Naive thymus-derived CD4-positive, alpha-beta T cell (primary cell): ENCODE measurements at regions not wholly inside any gene's neighbourhood (a gene's known extent, or its start where the extent isn't known, plus 50 kb on each side); places are given as distances from the start of the nearest gene placed in this dataset.
A peak's percentile ranks its signal among the peaks of the same experiment; 100 is the strongest.

Experiments used
- ATAC-seq: fragments of 150-1000 bp; cut with Tn5 transposase; 2 replicates; pipeline ENCODE4 v1.10.0; 2021; ENCODE audit warnings: mild to moderate bottlenecking, moderate library complexity
- CTCF ChIA-PET: fragments of 350-600 bp; sonication (Branson Sonifier 250); formaldehyde crosslinking; loops from one replicate; lab custom pipeline; 2021; ENCODE audit warnings: antibody characterized with exemption; lab: Charles Lee
- POLR2A ChIA-PET: fragments of 350-600 bp; sonication (Branson Sonifier 250); formaldehyde crosslinking; loops from one replicate; lab custom pipeline; 2021; ENCODE audit warnings: antibody characterized with exemption, inconsistent platforms; lab: Charles Lee
- DNase-seq, 9 donors: peaks; one replicate each; pipeline versions ENCODE4 v3.0.0 to v3.0.0-alpha.2; 2020 to 2022; ENCODE audit warnings: mixed read lengths in 1 of 9
- H3K27ac ChIP-seq: one replicate; pipeline ENCODE4 v1.7.0; 2013; ENCODE audit warnings: mild to moderate bottlenecking, low read depth, low read length, moderate library complexity
- H3K27me3 ChIP-seq, 2 donors: one replicate each; pipeline ENCODE4 v1.7.0; 2013; ENCODE audit warnings: low read length in 2 of 2, mild to moderate bottlenecking in 2 of 2, moderate library complexity in 2 of 2; ENCODE audit not compliant: control insufficient read depth in 2 of 2, insufficient read depth in 2 of 2
- H3K36me3 ChIP-seq, 3 experiments: 1 replicate in 2 of 3; 2 replicates in 1 of 3; pipeline ENCODE4 v1.7.0; 2013; ENCODE audit warnings: low read length in 3 of 3, mild to moderate bottlenecking in 3 of 3, moderate library complexity in 1 of 3; ENCODE audit not compliant: insufficient read depth in 3 of 3, control insufficient read depth in 2 of 3
- H3K4me1 ChIP-seq, 2 donors: one replicate each; pipeline ENCODE4 v1.7.0; 2013; ENCODE audit warnings: low read length in 2 of 2, mild to moderate bottlenecking in 2 of 2, moderate library complexity in 1 of 2; ENCODE audit not compliant: control insufficient read depth in 2 of 2, insufficient read depth in 2 of 2
- H3K4me3 ChIP-seq: 2 replicates; pipeline ENCODE4 v1.7.0; 2013; ENCODE audit warnings: mild to moderate bottlenecking, low read length
- H3K9me3 ChIP-seq, 3 experiments: 1 replicate in 2 of 3; 2 replicates in 1 of 3; pipeline ENCODE4 v1.7.0; 2013; ENCODE audit warnings: low read length in 3 of 3; ENCODE audit not compliant: control insufficient read depth in 2 of 3
- H3K27ac Mint-ChIP-seq, 9 donors: one replicate each; pipeline ENCODE4 v1.8.0; 2020 to 2022; ENCODE audit warnings: mixed read lengths in 9 of 9, mild to moderate bottlenecking in 8 of 9, moderate library complexity in 5 of 9, inconsistent platforms in 2 of 9
- H3K27me3 Mint-ChIP-seq, 5 donors: one replicate each; pipeline ENCODE4 v1.8.0; 2021 to 2022; ENCODE audit warnings: mixed read lengths in 5 of 5, mild to moderate bottlenecking in 1 of 5
- H3K36me3 Mint-ChIP-seq, 5 donors: one replicate each; pipeline ENCODE4 v1.8.0; 2020 to 2022; ENCODE audit warnings: mixed read lengths in 5 of 5, mild to moderate bottlenecking in 3 of 5, inconsistent platforms in 1 of 5
- H3K4me1 Mint-ChIP-seq, 7 donors: one replicate each; pipeline ENCODE4 v1.8.0; 2020 to 2022; ENCODE audit warnings: mixed read lengths in 7 of 7, mild to moderate bottlenecking in 3 of 7, inconsistent platforms in 1 of 7
- H3K4me3 Mint-ChIP-seq, 10 donors: one replicate each; pipeline ENCODE4 v1.8.0; 2020 to 2022; ENCODE audit warnings: mild to moderate bottlenecking in 10 of 10, mixed read lengths in 10 of 10, moderate library complexity in 6 of 10, inconsistent platforms in 2 of 10
- H3K9me3 Mint-ChIP-seq, 11 donors: one replicate each; pipeline ENCODE4 v1.8.0; 2020 to 2022; ENCODE audit warnings: mixed read lengths in 11 of 11, mild to moderate bottlenecking in 4 of 11, inconsistent platforms in 1 of 11, moderate library complexity in 1 of 11
- intact Hi-C, 2 donors: fragments of 100-400 bp; cut with micrococcal nuclease; formaldehyde crosslinking; loops; one replicate each; pipeline ENCODE4 v1.15.1; 2023

- H3K4me1 ChIP-seq, result peaks cover 18 to 79% of the 10 kb centered on the region in 2 donors
- intact Hi-C loops, result loop anchor here (1.0 to 10.0 kb wide), 9 partner anchors 14 to 1896 kb away; partner anchors contain the start of genes IL6 (in 2 of the 2), HYCC1 (in 1 of the 2), PALS2 (in 1 of the 2) and SP4 (in 1 of the 2)
- Mint-ChIP-seq H3K9me3 (peaks cover 0 to 8% (median 3%) of the 10 kb centered on the region in 11 donors), H3K27me3 (peaks cover 0 to 2% (median 0%) of the 10 kb centered on the region in 5 donors), H3K4me3 (peak overlapping the region in 9 of 10 donors; percentile 58 to 79 (median 66)), H3K27ac (peak overlapping the region; percentile 28 to 89 (median 82)), H3K4me1 (peaks cover 63 to 94% (median 88%) of the 10 kb centered on the region in 7 donors), H3K36me3 (peaks cover 0 to 32% (median 4%) of the 10 kb centered on the region in 5 donors)
- no peak overlapping the region for H3K27ac ChIP-seq
- POLR2A ChIA-PET, result interaction anchor here (1.2 kb wide), 1 partner anchor 128 kb away, joined by 3 read pairs; no protein-coding TSS in a partner anchor
- CTCF ChIA-PET, result interaction anchor here (0.9 to 1.5 kb wide), 2 partner anchors 49 to 378 kb away, joined by 3 read pairs; no protein-coding TSS in a partner anchor
- H3K9me3 ChIP-seq, result no peaks in the 10 kb centered on the region
- no peak for ATAC-seq
- no peak overlapping the region for H3K4me3 ChIP-seq
- no peak for DNase-seq
- no peaks in the 10 kb centered on the region for H3K27me3 ChIP-seq
- no peaks in the 10 kb centered on the region for H3K36me3 ChIP-seq
These were observed 50.6 kb upstream of the IL6 start for GRCh38 chr7:22676385-22676784.

- H3K4me1 ChIP-seq, result peaks cover 18 to 74% of the 10 kb centered on the region in 2 donors
- ATAC-seq, result peak; percentile 88
- DNase-seq, result peak in 8 of 9 donors; percentile 40 to 85 (median 72)
- no peaks in the 10 kb centered on the region for H3K9me3 ChIP-seq
- no peaks in the 10 kb centered on the region for H3K36me3 ChIP-seq
- no peak overlapping the region for H3K4me3 ChIP-seq
- H3K27me3 Mint-ChIP-seq, result peaks cover 0 to 3% (median 0%) of the 10 kb centered on the region in 5 donors
- H3K27ac ChIP-seq, result no peak overlapping the region
- H3K9me3 Mint-ChIP-seq, result peaks cover 0 to 8% (median 3%) of the 10 kb centered on the region in 11 donors
- H3K27ac Mint-ChIP-seq, result peak overlapping the region; percentile 9 to 89 (median 82)
- H3K36me3 Mint-ChIP-seq, result peaks cover 0 to 29% (median 4%) of the 10 kb centered on the region in 5 donors
- ChIA-PET POLR2A (interaction anchor here (0.7 to 1.2 kb wide), 4 partner anchors 11 to 128 kb away, joined by 3 to 4 read pairs (median 3); no protein-coding TSS in a partner anchor), CTCF (interaction anchor here (0.6 to 1.5 kb wide), 7 partner anchors 11 to 379 kb away, joined by 3 to 10 read pairs (median 3); no protein-coding TSS in a partner anchor)
- intact Hi-C loops, result loop anchor here (1.0 to 10.0 kb wide), 9 partner anchors 13 to 1896 kb away; partner anchors contain the start of genes IL6 (in 2 of the 2), HYCC1 (in 1 of the 2), PALS2 (in 1 of the 2) and SP4 (in 1 of the 2)
- peak overlapping the region in 9 of 10 donors; percentile 57 to 76 (median 66) for H3K4me3 Mint-ChIP-seq
- peaks cover 60 to 94% (median 87%) of the 10 kb centered on the region in 7 donors for H3K4me1 Mint-ChIP-seq
- no peaks in the 10 kb centered on the region for H3K27me3 ChIP-seq
These were observed 51.1 kb upstream of the IL6 start for GRCh38 chr7:22675917-22676343.

DNA sequence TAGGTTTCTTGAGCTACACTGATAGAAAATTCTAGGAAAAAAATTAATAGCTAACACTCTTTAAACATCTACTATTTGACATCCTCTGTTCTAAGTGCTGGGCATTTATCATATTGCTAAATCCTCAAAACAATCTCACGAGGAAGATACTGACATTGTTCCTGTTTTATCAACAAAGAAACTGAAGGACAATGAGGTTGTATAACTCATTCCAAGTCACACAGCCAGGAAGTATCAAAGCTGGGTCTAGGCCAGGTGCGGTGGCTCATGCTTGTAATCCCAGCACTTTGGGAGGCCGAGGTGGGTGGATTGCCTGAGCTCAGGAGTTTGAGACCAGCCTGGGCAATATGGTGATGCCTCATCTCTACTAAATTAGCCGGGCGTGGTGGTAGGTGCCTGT lies 51.6 kb upstream of the IL6 start:
- Mint-ChIP-seq H3K4me3 (peak overlapping the region in 7 of 10 donors; percentile 8 to 76 (median 61)), H3K27me3 (peaks cover 0 to 5% (median 0%) of the 10 kb centered on the region in 5 donors), H3K4me1 (peaks cover 55 to 89% (median 82%) of the 10 kb centered on the region in 7 donors), H3K36me3 (peaks cover 0 to 25% (median 4%) of the 10 kb centered on the region in 5 donors), H3K9me3 (peaks cover 0 to 9% (median 3%) of the 10 kb centered on the region in 11 donors), H3K27ac (peak overlapping the region; percentile 9 to 89 (median 82))
- H3K27ac ChIP-seq, result no peak overlapping the region
- DNase-seq (no peak), ATAC-seq (no peak)
- intact Hi-C loops, result loop anchor here (5.0 to 10.0 kb wide), 6 partner anchors 52 to 1897 kb away; partner anchors contain the start of genes IL6 (in 2 of the 2), HYCC1 (in 1 of the 2), PALS2 (in 1 of the 2) and SP4 (in 1 of the 2)
- H3K36me3 ChIP-seq, result no peaks in the 10 kb centered on the region
- H3K9me3 ChIP-seq, result no peaks in the 10 kb centered on the region
- no peak overlapping the region for H3K4me3 ChIP-seq
- POLR2A ChIA-PET, result interaction anchor here (0.7 to 1.2 kb wide), 4 partner anchors 12 to 129 kb away, joined by 3 to 4 read pairs (median 3); no protein-coding TSS in a partner anchor
- H3K4me1 ChIP-seq, result peaks cover 18 to 69% of the 10 kb centered on the region in 2 donors
- CTCF ChIA-PET, result interaction anchor here (0.6 to 1.5 kb wide), 7 partner anchors 11 to 379 kb away, joined by 3 to 10 read pairs (median 3); no protein-coding TSS in a partner anchor
- no peaks in the 10 kb centered on the region for H3K27me3 ChIP-seq

DNA sequence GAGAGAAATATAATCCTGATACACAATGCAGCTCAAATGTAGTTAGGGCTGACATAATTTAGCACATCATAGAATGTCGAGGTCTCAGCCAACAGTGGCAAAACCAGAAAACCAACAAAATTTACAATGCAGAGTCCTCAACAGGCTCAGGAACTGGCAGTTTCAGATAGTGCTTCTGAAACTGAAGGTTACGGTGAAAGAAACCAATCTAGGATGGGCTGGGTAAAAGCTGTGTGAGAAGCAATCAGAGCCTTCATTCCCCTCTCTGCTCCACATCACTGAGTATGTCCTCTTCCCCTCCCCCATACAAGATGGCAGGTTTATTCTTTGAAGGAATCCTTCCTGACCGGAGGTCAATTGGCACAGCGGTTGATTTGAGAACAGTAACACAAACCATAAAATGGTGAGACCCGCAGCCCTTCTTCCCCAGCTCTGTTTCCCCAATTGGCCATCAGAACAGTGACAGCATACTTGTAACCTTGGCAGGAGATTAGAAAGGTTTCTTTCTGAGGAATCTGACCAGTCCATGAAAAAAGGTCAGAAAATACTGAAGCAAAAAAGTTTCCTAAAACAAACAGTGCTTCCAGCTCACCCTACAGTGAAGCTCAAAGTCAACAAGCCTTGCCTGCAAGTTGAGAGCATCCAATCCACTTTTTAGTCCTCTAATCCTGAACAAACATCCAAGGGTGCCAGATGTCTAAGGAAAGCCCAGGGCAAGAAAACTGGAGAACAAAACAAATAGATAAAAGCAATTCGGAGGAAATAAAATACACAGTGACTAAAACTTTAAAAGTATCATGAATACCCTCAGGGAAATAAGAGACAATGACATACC lies 53.9 kb upstream of the IL6 start:
- Histone ChIP-seq H3K27me3 (no peaks in the 10 kb centered on the region), H3K4me1 (peaks cover 18 to 54% of the 10 kb centered on the region in 2 donors), H3K36me3 (no peaks in the 10 kb centered on the region), H3K4me3 (no peak overlapping the region), H3K9me3 (no peaks in the 10 kb centered on the region), H3K27ac (no peak overlapping the region)
- Mint-ChIP-seq H3K36me3 (peaks cover 0 to 26% (median 4%) of the 10 kb centered on the region in 5 donors), H3K27me3 (peaks cover 0 to 13% (median 0%) of the 10 kb centered on the region in 5 donors), H3K4me1 (peaks cover 43 to 69% (median 65%) of the 10 kb centered on the region in 7 donors), H3K27ac (peak overlapping the region; percentile 14 to 88 (median 78)), H3K9me3 (peaks cover 0 to 8% (median 3%) of the 10 kb centered on the region in 11 donors), H3K4me3 (peak overlapping the region in 7 of 10 donors; percentile 8 to 76 (median 44))
- intact Hi-C loops, result loop anchor here in 1 of 2 donors (10.0 kb wide), 2 partner anchors 182 to 1248 kb away; partner anchors contain the start of gene SP4
- ATAC-seq (no peak), DNase-seq (no peak)
- ChIA-PET CTCF (no interaction called here), POLR2A (interaction anchor here (0.6 kb wide), 1 partner anchor 28 kb away, joined by 4 read pairs; no protein-coding TSS in a partner anchor)

DNA sequence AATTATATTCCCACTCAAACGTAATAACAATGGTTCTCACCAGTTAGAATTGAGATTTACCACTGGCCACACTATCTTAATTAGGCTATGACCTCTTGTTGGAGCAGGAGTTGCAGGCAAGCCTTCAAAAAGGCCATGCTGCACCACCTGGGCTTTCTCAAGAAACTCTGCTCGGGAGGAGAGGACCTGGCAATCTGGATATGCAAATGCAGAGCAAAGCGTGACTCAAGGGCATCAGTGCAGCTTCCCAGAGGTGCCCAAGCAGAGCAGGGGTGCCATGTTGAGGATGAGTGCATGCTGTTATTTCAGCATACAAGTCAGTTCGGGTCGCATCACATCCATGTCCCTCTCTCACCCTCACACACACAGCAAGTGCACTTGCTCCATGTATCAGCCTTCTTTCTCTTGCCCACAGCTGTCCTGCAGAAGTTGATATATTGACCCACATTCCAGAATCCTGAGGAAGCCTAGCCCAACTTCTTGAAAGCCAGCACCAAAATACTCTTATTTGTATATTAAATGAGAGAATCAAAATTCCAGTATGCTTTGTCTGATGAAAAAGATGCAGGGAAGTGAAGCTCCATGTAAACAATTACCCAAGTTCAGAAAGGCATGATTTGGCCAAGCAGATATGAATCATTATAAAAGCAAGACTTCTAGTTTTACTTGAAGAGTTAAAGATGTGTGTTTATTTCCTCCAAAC lies 55.7 kb upstream of the IL6 start:
- Mint-ChIP-seq H3K27me3 (peaks cover 0 to 20% (median 0%) of the 10 kb centered on the region in 5 donors), H3K27ac (peak overlapping the region in 2 of 9 donors; percentile 76 to 88), H3K36me3 (peaks cover 0 to 27% (median 4%) of the 10 kb centered on the region in 5 donors), H3K4me3 (peak overlapping the region in 5 of 10 donors; percentile 9 to 68 (median 58)), H3K4me1 (peaks cover 30 to 65% (median 51%) of the 10 kb centered on the region in 7 donors), H3K9me3 (peaks cover 0 to 8% (median 2%) of the 10 kb centered on the region in 11 donors)
- DNase-seq, result no peak
- Histone ChIP-seq H3K27me3 (no peaks in the 10 kb centered on the region), H3K4me3 (no peak overlapping the region), H3K9me3 (no peaks in the 10 kb centered on the region), H3K27ac (no peak overlapping the region), H3K36me3 (no peaks in the 10 kb centered on the region), H3K4me1 (peaks cover 9 to 39% of the 10 kb centered on the region in 2 donors)
- intact Hi-C loops, result loop anchor here in 1 of 2 donors (10.0 kb wide), 2 partner anchors 183 to 1247 kb away; partner anchors contain the start of gene SP4
- ChIA-PET POLR2A (no interaction called here), CTCF (interaction anchor here (0.5 to 1.6 kb wide), 4 partner anchors 12 to 105 kb away, joined by 3 read pairs; partner anchors contain the start of gene IL6)
- ATAC-seq, result no peak
